ENCODE measurements at regions not wholly inside any gene's neighbourhood (a gene's known extent, or its start where the extent isn't known, plus 50 kb on each side); places are given as distances from the start of the nearest gene placed in this dataset.

DNA sequence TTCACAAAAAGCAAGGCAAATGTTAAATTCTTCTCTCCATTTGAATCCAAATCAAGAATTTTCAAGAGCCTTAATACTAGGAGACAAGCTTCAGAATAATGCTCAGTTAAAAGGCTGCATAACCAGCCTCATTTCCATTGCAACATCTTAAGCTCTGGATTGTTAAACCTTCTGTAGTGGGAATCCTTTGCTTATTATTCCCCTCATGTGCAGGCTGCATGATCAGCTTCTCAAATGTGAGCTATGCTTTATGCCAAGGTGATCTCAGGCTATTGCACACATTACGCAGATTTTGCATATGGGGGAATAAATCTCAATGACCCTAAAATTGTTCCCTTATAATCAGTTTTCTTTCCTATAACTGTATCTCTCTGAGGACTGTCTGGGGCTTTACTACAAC lies 71.7 kb upstream of the CCDC196 start:
- DNase-seq (ENCODE audit: low spot score): no peak

DNA sequence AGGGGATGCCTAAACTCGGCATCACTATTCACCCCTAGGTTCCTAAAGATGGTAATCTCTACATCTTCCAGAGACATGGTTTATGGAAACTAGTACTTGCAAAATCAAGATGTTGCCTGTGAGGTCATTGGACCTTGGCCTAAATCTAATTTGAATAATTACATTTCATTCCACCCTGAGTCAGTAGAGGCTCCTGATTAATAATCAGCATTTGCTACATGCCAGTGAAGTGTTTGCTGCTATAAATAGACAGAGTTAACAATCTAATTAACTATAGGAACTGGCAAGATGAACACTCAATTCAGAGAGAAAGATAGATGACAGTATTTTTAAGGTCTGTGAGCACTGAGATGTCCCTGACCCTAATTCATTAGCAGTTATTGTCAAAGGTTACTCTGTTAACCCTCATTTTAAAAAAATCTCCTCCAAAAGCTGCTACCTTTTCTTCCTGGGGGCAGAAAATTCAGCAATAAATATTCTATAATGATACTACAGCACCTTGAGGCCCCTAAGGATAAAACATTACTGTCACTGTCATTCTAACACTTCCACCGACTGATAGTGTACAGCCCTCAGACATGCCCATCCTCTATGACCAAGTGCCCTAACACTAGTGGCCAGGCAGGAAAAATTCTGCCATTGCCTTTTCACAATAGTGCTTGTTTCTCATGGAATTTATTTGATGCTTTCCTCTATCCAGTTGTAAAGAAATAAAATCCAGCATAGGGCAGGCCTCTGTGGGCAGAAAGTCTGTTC lies 65.7 kb upstream of the CCDC196 start:
- DNase-seq (ENCODE audit: low spot score): no peak

DNA sequence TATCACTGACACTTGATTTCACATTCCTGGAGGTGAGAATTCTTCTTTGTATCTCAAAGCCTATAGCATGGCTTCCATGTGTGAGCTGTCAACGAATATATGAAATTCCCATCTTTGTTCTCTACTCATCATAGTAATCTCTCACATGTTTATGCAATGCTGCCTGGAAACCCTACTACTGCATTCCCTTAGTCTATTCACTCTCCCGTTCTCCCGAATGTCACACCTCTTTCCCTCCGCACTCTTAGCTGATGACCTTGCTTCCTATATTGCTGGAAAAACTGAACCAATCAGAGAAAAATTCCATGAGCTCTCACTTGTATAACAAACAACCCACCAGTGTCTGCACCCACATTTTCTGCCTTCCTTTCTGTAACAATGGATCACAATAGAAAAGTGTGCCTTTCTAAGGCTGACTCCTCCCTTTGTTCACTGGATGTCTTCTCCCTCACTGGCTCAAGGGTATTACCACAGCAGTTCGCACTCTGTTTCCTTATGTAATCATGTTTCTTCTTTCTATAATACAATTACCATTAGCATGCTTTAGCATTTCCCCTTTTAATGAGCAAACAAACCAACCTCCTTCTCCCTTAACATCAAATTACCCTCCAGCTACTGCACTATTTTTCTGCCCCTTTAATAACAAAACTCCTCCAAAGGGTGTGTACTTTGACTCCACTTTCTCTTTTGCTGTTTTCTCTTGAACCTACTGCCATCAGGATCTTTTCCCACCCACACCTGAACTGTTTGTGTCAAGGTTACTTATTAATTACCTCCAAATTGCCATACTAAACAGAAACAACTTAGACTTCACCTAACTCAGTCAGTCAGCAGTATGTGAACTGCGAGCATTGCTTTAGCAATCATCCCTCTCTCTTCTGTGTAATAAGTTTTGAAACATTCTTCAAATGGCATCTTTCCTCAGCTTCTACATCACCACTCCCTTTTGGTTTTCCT lies 63.9 kb upstream of the CCDC196 start:
- no peak for DNase-seq (ENCODE audit: low spot score)

GRCh38 chr14:66425402-66425801 lies 60.8 kb upstream of the CCDC196 start:
- no peak for DNase-seq (ENCODE audit: low spot score)

GRCh38 chr14:66426451-66426850 lies 59.7 kb upstream of the CCDC196 start:
- no peak for DNase-seq (ENCODE audit: low spot score)

DNA sequence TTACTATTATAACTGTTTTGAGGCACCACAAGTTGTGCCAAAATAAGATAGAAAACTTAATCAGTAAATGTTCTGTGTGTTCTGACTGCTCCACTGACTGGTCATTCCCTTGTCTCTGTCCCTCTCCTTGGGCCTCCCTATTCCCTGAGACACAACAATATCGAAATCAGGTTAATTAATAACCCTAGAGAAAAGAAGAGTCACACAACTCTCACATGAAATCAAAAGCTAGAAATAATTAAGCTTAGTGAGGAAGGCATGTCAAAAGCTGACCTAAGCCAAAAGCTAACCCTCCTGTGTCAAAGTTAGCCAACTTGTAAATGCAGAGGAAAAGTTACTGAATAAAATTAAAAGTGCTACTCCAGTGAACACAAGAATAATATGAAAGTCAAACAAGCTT lies 53.8 kb upstream of the CCDC196 start:
- DNase-seq (ENCODE audit: low spot score): no peak

DNA sequence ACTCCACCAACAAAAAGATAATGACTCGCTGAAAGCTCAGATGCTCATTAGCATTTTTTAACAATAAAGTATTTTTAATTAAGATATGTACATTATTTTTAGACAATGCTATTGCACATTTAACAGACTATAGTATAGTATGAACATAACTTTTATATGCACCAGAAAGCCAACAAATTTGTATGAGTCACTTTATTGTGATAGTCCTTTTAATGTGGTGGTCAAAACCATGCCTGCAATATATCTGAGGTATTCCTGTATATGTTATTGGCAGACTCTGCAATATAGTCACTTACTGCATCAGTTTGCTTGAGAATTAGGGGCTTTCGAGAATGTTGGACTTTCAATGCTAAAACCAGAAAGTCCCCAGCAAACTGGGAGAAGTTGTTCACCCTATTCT lies 51.7 kb upstream of the CCDC196 start:
- DNase-seq (ENCODE audit: low spot score): no peak

DNA sequence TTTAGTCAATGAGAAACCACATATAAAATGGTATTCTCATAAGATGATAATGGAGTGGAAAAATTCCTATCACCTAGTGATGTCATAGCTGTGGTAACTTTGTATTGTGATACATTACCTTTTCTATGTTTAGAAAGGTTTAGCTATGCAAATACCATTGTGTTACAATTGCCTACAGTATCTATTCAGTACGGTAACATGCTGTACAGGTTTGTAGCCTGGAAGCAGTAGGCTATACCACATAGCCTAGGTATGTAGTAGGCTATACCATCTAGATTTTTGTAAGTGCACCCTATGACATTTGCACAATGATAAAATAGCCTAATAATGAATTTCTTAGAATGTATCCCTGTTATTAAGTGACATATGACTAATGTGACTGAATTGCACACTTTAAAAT lies 50.5 kb upstream of the CCDC196 start:
- no peak for DNase-seq (ENCODE audit: low spot score)

Measured in ecto neural progenitor cell (in vitro differentiated cells).